ENCODE measurements at regions not wholly inside any gene's neighbourhood (a gene's known extent, or its start where the extent isn't known, plus 50 kb on each side); places are given as distances from the start of the nearest gene placed in this dataset.
A peak's percentile ranks its signal among the peaks of the same experiment; 100 is the strongest.

DNA sequence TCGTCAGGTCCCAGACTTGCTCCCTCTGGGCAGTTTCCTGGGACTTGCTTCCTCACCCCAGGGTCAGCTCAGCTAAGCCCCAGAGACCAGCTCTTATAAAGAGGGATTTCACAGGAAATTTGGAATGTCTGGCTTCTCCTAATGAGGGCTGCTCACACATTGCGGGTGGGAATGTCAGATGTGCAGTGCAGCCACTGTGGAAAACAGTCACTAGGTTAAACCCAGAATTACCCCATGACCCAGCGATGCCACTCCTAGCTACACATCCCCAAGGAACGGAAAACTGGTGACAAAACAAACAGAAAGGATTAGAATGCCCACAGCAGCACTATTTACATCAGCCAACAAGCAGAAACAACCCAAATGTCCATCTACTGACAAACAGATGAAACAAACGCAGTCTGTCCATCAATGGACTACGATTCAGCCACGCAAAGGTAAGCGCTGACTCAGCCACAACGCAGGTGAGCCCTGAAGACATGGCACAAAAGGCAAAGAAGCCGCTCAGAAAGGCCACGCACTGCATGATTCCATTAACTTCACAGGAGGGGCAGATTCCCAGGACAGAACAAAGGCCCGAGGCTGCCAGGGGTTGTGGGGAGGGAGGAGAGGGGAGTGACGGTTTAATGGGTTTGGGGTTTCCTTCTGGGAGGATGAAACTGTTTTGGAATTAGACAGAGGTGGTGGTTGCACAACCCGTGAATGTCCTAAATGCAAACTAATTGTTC, 63.0 kb downstream of the NCOR2 start:
- no peak for DNase-seq (ENCODE audit: low spot score)

DNA sequence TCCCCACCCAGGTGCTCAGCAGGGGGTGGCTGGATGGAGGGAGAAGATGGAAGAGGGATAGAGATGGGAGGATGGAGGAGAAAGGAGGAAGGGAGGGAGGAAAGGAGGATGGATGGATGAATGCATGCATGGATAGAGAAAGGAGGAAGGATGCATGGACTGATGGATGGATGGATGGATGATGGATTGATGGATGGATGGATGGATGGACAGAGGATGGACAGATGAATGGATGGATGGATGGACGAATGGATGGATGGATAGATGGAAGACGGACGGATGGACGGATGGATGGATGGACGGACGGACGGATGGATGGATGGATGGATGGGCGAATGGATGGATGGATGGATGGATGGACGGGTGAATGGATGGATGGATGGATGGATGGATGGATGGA, 64.1 kb downstream of the NCOR2 start:
- DNase-seq (ENCODE audit: low spot score), result no peak

GRCh38 chr12:124502379-124502778, 65.0 kb downstream of the NCOR2 start:
- DNase-seq (ENCODE audit: low spot score), result no peak

DNA sequence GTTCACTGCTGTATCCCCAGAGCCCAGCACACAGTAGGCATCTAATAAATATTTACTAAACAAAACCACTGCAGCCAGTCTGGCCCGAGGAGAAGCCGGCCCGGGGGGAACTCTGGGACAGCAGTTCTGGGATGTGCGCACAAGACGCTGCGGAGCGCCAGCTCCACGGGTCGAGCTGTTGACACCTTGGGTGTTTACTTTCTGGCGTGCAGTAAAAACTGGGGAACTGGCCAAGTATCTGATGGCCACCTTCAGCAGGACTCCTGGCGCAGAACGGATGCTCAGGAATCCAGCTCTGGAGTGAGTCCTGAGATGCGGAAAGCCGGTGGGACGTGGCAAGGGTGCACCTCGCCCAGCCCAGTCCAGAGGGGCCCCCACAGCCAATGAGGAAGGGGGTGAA, 65.6 kb downstream of the NCOR2 start:
- no peak for DNase-seq (ENCODE audit: low spot score)

GRCh38 chr12:124501112-124501561, 66.3 kb downstream of the NCOR2 start:
- DNase-seq (ENCODE audit: low spot score), result no peak

GRCh38 chr12:124499898-124500244, 67.5 kb downstream of the NCOR2 start:
- no peak for DNase-seq (ENCODE audit: low spot score)

DNA sequence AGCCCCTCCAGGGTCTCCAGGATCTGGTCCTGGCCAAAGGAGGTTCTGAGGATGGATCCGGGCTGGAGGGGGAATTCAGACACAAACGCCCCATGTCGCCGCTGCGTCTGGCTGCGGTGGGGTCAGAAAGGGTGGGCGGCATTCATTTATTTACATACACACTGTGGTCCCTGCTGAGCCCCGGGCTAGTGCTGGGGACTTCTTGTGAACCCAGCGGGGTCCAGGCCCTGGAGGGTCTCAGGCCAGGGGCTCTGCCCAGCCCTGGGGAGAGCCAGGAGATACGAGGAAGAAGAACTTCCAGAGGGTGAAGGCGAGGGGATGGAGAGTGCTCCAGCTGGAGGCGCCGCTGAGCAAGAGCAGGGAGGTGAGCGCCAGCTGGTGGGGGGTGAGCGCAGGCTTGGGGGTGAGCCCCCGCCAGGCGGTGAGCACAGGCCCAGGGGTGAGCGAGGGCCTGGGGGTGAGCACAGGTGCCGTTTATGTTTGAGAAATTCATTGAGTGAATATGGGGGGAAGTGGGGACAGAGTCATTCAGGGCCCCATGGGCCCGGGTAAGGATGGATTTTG, 68.1 kb downstream of the NCOR2 start:
- DNase-seq (ENCODE audit: low spot score), result no peak

DNA sequence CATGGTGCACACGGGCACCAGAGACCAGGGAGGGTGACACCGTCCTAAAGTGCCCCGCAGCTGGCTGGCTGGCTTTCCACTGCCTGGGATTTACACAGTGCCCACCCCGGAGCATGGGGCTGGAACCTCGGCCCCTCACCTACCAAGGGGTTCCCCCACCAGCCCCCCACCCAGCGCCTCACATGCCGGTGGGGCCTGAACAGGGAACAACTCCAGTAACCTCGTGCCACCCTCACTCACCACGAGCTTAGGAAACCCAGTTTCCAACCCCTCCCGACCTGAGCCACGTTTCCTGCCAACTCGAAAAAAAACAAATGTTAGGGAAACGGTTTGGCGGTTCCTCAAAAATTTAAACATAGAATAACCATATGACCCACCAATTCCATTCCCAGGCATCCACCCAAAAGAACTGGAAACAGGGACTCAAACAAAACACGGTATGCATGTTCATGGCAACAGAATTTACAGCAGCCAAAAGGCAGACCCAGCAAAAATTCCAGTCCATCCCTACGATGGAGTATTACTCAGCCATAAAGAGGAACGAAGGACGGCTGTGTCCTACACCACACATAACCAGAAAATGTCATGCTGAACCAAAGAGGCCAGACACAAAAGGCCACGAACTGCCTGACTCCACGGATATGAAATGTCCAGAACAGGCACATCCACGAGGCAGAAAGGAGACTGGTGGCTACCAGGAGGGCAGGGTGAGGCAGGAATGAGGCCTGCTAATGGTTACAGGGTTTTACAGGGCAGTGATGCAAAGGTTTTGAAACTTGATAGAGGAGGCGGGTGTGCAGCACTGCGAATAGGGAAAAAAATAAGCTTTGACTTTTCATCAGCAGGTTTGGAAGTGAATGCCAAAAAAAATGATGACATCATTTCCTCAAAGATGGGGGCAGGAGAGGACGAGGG, 68.9 kb downstream of the NCOR2 start:
- DNase-seq (ENCODE audit: low spot score), result no peak

DNA sequence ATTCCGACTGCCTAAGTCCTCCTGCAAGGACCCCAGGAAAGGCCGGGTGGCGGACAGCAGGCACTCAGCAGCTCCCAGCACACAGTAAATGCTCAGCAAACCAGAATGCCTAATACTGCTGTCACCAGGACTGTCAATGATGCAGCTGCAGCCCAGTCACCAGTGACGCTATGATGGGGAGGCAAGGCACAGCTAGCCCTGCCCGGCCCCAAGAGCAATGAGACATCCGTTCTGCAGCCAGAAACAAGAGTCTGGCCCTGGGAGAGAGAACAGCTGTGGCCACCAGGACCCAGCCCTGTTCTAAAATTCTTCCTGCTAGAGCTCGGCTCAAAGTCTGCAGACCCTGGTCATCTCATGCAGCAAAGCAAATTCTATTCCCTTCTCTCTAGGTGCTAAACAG, 69.8 kb downstream of the NCOR2 start:
- no peak for DNase-seq (ENCODE audit: low spot score)

DNA sequence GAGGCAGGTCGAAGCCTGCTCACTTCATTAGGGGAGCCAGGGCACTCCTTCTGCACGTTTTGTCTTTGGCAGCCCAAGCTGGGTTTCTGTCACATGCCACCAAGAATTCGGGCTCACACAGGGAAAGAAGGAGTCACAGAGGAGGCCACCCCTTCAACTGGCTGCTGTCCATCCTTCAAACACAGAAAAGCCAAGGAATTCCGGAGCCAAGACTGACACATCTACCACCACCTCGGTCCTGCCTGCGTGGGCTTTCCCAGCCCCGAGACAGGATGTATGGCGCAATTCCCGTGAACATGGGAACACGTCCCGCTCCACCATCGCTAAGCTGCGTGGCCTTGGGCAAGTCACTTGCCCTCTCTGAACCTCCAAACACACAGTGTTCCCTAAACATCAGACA, 70.4 kb downstream of the NCOR2 start:
- no peak for DNase-seq (ENCODE audit: low spot score)

DNA sequence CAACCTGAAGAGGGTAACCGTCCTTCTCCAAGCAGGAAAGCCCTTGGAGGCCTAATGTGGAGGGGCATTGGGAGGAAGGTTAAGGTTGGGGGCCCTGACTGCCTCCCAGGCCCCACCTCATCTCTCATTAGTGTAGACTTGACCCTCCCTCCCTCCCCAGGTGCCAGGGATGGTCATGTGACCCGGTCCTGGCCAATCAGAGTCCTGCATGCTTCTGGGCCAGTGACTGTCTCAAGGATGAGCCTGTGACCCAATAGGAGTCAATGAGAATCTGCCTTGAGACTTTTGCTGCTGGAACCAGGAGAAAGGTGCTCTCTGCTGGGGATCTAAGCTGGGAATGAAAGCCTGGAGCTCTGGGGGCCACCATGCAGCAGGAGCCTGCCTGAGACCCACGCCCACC, 70.8 kb downstream of the NCOR2 start:
- peak; percentile 35 for DNase-seq (ENCODE audit: low spot score)

- DNase-seq (ENCODE audit: low spot score), result no peak
These were observed 72.0 kb downstream of the NCOR2 start for GRCh38 chr12:124495194-124495983.

DNA sequence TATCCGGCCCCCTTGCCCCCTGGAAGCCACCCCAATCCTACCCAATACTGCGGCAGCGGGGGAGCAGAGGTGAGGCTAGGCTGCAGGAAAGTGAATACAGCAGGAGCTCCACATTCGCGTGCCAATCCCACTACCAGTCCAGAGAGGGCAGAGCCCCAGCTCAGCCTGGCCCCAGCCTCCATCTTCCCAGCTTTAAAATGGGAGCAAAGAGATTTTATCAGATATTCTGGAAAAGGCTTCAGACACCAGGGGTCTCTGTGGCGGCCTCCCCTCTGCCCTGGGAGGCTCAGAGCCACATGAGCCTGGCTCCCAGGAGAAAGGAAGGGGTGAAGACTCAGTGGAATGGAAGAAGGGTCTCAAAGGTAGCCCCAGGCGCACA, 72.7 kb downstream of the NCOR2 start:
- DNase-seq (ENCODE audit: low spot score), result no peak

- no peak for DNase-seq (ENCODE audit: low spot score)
These were observed 73.3 kb downstream of the NCOR2 start for GRCh38 chr12:124493809-124494750.

- DNase-seq (ENCODE audit: low spot score), result no peak
These were observed 74.3 kb downstream of the NCOR2 start for GRCh38 chr12:124492879-124493808.

- DNase-seq (ENCODE audit: low spot score), result no peak
These were observed 75.5 kb downstream of the NCOR2 start for GRCh38 chr12:124491856-124492420.

- no peak for DNase-seq (ENCODE audit: low spot score)
These were observed 76.1 kb downstream of the NCOR2 start for GRCh38 chr12:124491310-124491709.

- no peak for DNase-seq (ENCODE audit: low spot score)
These were observed 76.7 kb downstream of the NCOR2 start for GRCh38 chr12:124490584-124491305.
